ENCODE measurements at regions not wholly inside any gene's neighbourhood (a gene's known extent, or its start where the extent isn't known, plus 50 kb on each side); places are given as distances from the start of the nearest gene placed in this dataset.

GRCh38 chr9:108003526-108003925 is 514.0 kb upstream of the KLF4 start:
- Histone ChIP-seq H3K4me3 (ENCODE audit: low read length, poor library complexity, severe bottlenecking) (no peak overlapping the region), H3K36me3 (ENCODE audit: insufficient read depth, low read length) (no peaks in the 10 kb centered on the region), H3K79me2 (ENCODE audit: insufficient read depth, low read length) (no peaks in the 10 kb centered on the region), H3K9ac (ENCODE audit: low read depth, low read length, poor library complexity, severe bottlenecking) (no peak overlapping the region), H3K4me1 (ENCODE audit: insufficient read depth, low read length, poor library complexity, severe bottlenecking) (no peaks in the 10 kb centered on the region), H3K9me2 (replicated peaks; ENCODE audit: low read depth, low read length) (no peaks in the 10 kb centered on the region), H3K4me2 (ENCODE audit: low read depth, low read length, poor library complexity, severe bottlenecking) (no peak overlapping the region), H2AFZ (ENCODE audit: low read length) (no peak overlapping the region), H3F3A (ENCODE audit: low read depth) (no peaks in the 10 kb centered on the region), H4K20me1 (ENCODE audit: insufficient read depth, low read length, poor library complexity, severe bottlenecking) (no peaks in the 10 kb centered on the region), H3K9me3 (ENCODE audit: insufficient read depth, low read depth, low read length) (peaks cover 2% of the 10 kb centered on the region; the same call in 1 of the 2 replicates), H3K27me3 (ENCODE audit: insufficient read depth, low read length, poor library complexity, severe bottlenecking) (no peaks in the 10 kb centered on the region)
- TF ChIP-seq CTCF (conservative IDR thresholded peaks at IDR 0.05; ENCODE audit: low read length) (no peak), EZH2phosphoT487 (IDR thresholded peaks at IDR 0.05; ENCODE audit: borderline replicate concordance) (no peak)

DNA sequence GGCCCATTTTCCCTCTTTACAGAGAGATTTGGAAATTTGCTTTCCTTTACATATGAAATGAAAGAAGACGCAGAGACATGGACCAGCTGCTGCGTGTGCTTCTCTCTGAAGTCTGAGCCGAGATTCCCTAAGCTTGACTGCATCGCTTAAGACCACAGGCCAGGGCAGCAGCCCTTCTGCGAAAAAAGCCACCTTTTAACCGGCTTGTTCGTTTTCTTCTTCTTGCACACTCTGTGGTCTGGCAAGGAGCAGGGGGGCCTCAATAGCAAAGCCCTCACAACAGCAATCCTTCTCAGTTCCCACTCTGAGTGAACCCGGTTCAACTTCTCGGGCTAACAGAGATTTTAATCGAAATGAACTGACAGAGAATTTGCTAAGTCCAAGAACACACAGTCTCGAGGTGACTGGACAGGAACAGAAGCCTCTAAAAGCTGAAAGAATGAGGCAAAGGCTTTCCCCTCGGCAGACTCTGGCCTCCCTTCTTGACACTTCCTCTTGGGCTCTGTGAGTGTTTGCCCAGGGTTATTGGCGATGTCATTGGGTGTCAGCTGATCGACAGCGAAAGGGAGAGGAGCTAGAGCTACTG is 512.9 kb upstream of the KLF4 start:
- no peaks in the 10 kb centered on the region for H3K36me3 ChIP-seq (ENCODE audit: insufficient read depth, low read length)
- TF ChIP-seq CTCF (conservative IDR thresholded peaks at IDR 0.05; ENCODE audit: low read length) = no peak
- TF ChIP-seq EZH2phosphoT487 (IDR thresholded peaks at IDR 0.05; ENCODE audit: borderline replicate concordance) = no peak
- no peaks in the 10 kb centered on the region for H3K27me3 ChIP-seq (ENCODE audit: insufficient read depth, low read length, poor library complexity, severe bottlenecking)
- H4K20me1 ChIP-seq (ENCODE audit: insufficient read depth, low read length, poor library complexity, severe bottlenecking) = no peaks in the 10 kb centered on the region
- no peak overlapping the region for H3K4me3 ChIP-seq (ENCODE audit: low read length, poor library complexity, severe bottlenecking)
- H3K9me3 ChIP-seq (ENCODE audit: insufficient read depth, low read depth, low read length) = peaks cover 2% of the 10 kb centered on the region; the same call in 1 of the 2 replicates
- no peak overlapping the region for H3K4me2 ChIP-seq (ENCODE audit: low read depth, low read length, poor library complexity, severe bottlenecking)
- no peaks in the 10 kb centered on the region for H3K79me2 ChIP-seq (ENCODE audit: insufficient read depth, low read length)
- no peaks in the 10 kb centered on the region for H3F3A ChIP-seq (ENCODE audit: low read depth)
- H3K9me2 ChIP-seq (replicated peaks; ENCODE audit: low read depth, low read length) = no peaks in the 10 kb centered on the region
- no peaks in the 10 kb centered on the region for H3K4me1 ChIP-seq (ENCODE audit: insufficient read depth, low read length, poor library complexity, severe bottlenecking)
- H3K9ac ChIP-seq (ENCODE audit: low read depth, low read length, poor library complexity, severe bottlenecking) = no peak overlapping the region
- no peak overlapping the region for H2AFZ ChIP-seq (ENCODE audit: low read length)

GRCh38 chr9:108001237-108001636 is 511.7 kb upstream of the KLF4 start:
- no peaks in the 10 kb centered on the region for H3K4me1 ChIP-seq (ENCODE audit: insufficient read depth, low read length, poor library complexity, severe bottlenecking)
- no peak overlapping the region for H3K9ac ChIP-seq (ENCODE audit: low read depth, low read length, poor library complexity, severe bottlenecking)
- H2AFZ ChIP-seq (ENCODE audit: low read length) = no peak overlapping the region
- TF ChIP-seq EZH2phosphoT487 (IDR thresholded peaks at IDR 0.05; ENCODE audit: borderline replicate concordance) (no peak), CTCF (conservative IDR thresholded peaks at IDR 0.05; ENCODE audit: low read length) (no peak)
- no peaks in the 10 kb centered on the region for H4K20me1 ChIP-seq (ENCODE audit: insufficient read depth, low read length, poor library complexity, severe bottlenecking)
- no peak overlapping the region for H3K4me3 ChIP-seq (ENCODE audit: low read length, poor library complexity, severe bottlenecking)
- no peak overlapping the region for H3K4me2 ChIP-seq (ENCODE audit: low read depth, low read length, poor library complexity, severe bottlenecking)
- no peaks in the 10 kb centered on the region for H3F3A ChIP-seq (ENCODE audit: low read depth)
- H3K27me3 ChIP-seq (ENCODE audit: insufficient read depth, low read length, poor library complexity, severe bottlenecking) = no peaks in the 10 kb centered on the region
- H3K79me2 ChIP-seq (ENCODE audit: insufficient read depth, low read length) = no peaks in the 10 kb centered on the region
- H3K9me2 ChIP-seq (replicated peaks; ENCODE audit: low read depth, low read length) = no peaks in the 10 kb centered on the region
- H3K36me3 ChIP-seq (ENCODE audit: insufficient read depth, low read length) = no peaks in the 10 kb centered on the region
- peaks cover 2% of the 10 kb centered on the region; the same call in 1 of the 2 replicates for H3K9me3 ChIP-seq (ENCODE audit: insufficient read depth, low read depth, low read length)

Measured in Loucy (cell line).